Daoy (cell line): ENCODE measurements at regions not wholly inside any gene's neighbourhood (a gene's known extent, or its start where the extent isn't known, plus 50 kb on each side); places are given as distances from the start of the nearest gene placed in this dataset.

Experiments used
- DNase-seq: peaks from one replicate; pipeline ENCODE4 v3.0.0-alpha.2; 2015; ENCODE audit warnings: low read depth

- DNase-seq = no peak
These were observed 142.2 kb downstream of the ABCA8 start for GRCh38 chr17:68812876-68813584.

GRCh38 chr17:68809148-68809547 lies 146.0 kb downstream of the ABCA8 start:
- no peak for DNase-seq

GRCh38 chr17:68807998-68808772 lies 147.0 kb downstream of the ABCA8 start:
- DNase-seq = no peak

GRCh38 chr17:68805609-68806008 lies 149.6 kb downstream of the ABCA8 start:
- no peak for DNase-seq

DNA sequence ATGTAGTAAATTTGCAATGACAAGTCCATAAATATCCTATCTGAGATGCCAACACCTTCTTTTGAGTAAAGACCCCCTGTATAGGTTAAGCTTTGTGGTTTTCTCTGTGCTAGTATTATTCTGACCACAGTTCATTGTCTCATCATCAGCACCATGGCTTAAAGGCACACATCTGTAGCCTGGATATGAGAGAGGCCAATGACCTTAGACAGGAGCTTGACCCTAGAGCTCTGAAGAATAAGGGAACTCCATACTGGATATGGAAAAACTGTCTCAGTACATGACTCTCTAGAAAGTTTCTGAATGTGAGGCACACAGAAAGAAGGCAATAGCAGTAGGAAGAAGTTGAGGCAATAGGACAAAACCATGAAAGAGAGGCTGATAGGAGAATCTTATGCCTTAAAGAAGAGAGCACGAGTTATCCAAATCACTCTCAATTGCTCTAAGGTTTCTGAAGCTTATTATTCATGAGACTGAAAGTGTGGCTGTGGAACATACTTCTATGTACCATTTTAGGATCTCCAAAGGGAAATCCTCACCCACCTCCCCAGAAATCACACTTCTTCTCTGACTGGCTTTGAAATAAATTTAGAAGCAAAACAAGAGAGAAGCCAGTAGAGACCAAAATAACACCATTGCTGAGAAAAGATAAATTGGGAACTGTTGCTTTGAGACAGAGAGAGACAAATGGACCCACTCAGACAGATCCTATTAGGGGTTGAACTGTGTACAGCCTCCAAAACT lies 150.2 kb downstream of the ABCA8 start:
- DNase-seq = no peak

DNA sequence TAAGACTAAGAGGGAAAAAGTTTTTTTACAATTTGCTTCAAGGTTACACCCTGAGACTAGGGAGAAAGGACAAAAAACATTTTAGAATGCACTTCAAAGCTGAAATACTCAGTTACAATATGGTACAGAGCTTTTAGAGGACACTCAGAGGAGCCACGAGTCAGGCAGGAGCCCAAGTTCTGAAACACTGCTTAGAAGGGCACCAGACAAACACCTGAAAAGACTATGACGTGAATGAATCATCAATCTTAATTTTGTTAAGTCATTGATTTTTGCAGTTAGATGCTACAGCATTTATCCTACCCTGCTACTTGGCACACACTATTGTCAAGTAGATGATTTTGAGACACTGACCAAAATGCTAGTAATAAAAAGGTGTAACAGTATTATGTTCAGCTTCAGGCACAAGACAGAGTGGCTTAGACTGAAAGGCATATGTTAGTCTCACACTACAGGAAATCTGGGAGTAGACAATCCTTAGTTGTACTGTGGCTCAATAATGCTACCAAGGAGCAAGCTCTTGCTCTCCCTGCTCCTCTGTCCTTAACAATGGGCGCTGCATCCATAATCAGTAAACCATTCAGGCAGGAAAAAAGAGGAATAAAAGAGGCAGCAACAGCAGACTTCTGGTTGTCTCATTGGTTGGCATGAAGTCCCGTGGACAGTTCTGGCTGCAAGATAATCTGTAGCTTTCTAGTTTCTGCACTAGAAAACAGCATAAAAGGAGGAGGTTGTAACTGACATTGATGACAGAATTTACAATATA lies 151.8 kb downstream of the ABCA8 start:
- no peak for DNase-seq

DNA sequence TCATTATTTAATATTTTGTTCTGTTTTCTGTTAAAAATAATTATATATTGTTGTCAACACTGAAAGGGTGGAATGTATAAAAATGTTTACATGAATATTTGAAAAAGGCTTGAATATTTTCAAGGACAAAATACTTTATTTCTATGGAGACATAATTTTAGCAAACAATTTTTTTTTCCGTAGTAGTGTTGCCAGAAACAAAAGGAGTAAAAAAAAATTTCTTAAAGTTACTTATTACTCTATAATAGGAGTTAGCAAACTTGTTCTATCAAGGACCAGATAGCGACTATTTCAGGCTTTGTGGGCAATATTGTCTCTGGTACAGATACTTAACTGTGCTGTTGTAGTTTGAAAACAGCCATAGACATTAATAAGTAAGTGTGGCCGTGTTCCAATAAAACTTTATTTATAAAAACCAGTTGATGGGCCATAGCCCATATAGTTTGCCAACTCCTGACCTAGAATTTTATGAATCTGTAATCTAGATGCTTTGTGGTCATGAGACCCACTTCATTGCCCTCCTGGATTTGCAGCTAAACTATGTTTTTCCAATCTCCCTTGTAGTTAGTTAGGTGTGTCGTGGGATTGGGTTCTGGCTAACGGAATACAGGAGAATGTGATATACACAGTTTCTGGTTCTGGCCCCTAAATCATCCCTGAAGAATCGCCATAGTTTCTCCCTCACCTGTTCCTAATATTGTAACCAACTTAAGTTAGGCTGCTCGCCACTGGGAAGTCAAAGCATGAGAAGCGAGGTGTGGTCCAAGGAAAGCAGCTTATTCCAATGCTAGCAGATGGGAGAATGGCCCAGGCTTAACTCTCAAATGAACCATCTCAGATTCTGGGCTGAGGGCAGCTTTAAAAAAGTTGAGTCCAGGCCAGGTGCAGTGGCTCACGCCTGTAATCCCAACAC lies 153.6 kb downstream of the ABCA8 start:
- DNase-seq = no peak

- DNase-seq = no peak
These were observed 154.4 kb downstream of the ABCA8 start for GRCh38 chr17:68800751-68801150.

GRCh38 chr17:68794636-68795434 lies 160.4 kb downstream of the ABCA8 start:
- no peak for DNase-seq

DNA sequence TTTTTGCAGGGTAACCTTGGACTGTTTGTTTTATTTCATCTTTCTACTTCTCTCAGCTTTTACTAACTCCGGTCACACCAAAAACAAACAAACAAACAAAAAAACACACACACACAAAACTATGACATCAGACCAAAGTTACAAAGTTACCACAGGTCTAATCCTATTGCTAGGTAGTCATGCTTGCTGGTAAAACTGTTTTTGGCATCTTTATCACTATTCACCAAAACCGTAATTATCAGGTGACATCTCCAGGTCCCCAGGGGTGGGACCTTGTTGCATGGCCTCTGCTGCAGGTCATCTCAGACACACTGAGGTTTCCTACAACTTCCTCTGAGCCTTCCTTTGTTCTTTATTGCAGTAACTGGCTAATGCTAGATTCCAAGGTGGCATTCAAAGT lies 162.3 kb downstream of the ABCA8 start:
- DNase-seq = no peak

- no peak for DNase-seq
These were observed 163.0 kb downstream of the ABCA8 start for GRCh38 chr17:68792042-68792685.

GRCh38 chr17:68790931-68791330 lies 164.3 kb downstream of the ABCA8 start:
- DNase-seq = no peak

- DNase-seq = no peak
These were observed 164.7 kb downstream of the ABCA8 start for GRCh38 chr17:68790492-68790891.

DNA sequence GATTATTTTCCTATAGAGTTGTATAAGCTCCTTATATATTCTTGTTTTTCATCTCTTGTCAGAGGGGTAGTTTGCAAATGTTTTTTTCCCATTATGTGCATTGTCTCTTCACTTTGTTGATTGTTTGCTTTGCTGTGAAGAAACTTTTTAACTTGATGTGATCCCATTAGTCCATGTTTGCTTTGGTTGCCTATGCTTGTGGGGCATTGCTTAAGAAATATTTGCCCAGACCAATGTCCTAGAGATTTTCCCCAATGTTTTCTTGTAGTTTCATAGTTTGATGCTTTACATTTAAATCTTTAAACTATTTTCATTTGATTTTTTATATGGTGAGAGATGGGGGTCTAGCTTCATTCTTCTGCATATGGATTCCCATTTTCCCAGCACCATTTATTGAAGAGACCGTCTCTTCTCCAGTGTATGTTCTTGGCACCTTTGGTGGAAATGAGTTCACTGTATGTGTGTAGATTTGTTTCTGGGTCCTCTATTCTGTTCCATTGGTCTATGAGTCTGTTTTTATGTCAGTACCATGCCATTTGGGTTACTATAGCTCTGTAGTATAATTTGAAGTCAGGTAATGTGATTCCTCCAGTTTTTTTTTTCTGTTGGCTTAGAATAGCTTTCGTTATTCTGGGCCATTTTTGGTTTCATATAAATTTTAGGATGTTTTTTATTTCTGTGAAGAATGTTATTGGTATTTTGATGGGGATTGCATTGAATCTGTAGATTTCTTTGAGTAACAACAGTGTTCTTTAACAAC lies 165.8 kb downstream of the ABCA8 start:
- no peak for DNase-seq

- DNase-seq = no peak
These were observed 169.4 kb downstream of the ABCA8 start for GRCh38 chr17:68785565-68786486.

- no peak for DNase-seq
These were observed 170.8 kb downstream of the ABCA8 start for GRCh38 chr17:68784431-68784830.

DNA sequence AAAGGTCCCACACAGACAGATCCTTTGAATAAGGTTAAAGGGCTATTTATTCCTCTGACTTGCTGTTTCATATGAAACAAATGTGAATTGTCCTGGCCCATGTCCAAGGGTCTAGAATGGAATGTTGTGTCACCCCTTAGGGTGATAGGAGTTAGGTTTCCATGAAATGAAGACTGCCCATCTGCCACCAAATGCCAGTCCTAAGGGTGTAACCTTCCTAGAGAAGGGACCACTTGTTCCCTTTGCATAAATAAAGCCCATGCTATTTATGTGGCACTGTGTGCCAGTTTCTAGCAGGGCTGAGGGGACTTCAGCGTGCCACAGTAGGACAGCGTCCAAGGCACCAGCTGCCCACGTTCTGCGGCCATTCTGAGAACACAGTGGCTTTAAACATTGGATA lies 171.3 kb downstream of the ABCA8 start:
- no peak for DNase-seq

GRCh38 chr17:68782789-68783188 lies 172.4 kb downstream of the ABCA8 start:
- no peak for DNase-seq
